Panc1 (cell line): ENCODE measurements at regions not wholly inside any gene's neighbourhood (a gene's known extent, or its start where the extent isn't known, plus 50 kb on each side); places are given as distances from the start of the nearest gene placed in this dataset.

Experiments
- ATAC-seq: fragments of 200-7000 bp; cut with Tn5 transposase; 2 replicates; pipeline ENCODE4 v1.9.1; 2020; ENCODE audit warnings: mild to moderate bottlenecking, moderate library complexity
- BruUV-seq: library from RNA; stranded (reverse); fragments of 400-500 nt; replicated peaks from 2 replicates; lab custom pipeline; 2021; lab: Mats Ljungman, UMichigan
- CTCF ChIA-PET: fragments of 300-600 bp; sonication (Branson Sonifier 250); formaldehyde crosslinking; loops from one replicate; lab custom pipeline; 2022; ENCODE audit warnings: antibody characterized with exemption; lab: Charles Lee
- POLR2A ChIA-PET: fragments of 300-600 bp; sonication (Branson Sonifier 250); formaldehyde crosslinking; loops from one replicate; lab custom pipeline; 2022; ENCODE audit warnings: antibody characterized with exemption; lab: Charles Lee
- DNase-seq: peaks from one replicate; pipeline ENCODE4 v3.0.0-alpha.2; 2010; ENCODE audit warnings: low read depth, low spot score
- H3K27ac ChIP-seq: 2 replicates; pipeline ENCODE4 v1.5.1; 2011; ENCODE audit warnings: mild to moderate bottlenecking, low read length, inconsistent platforms
- H3K27me3 ChIP-seq: fragments of 200-500 bp; sonication (Bioruptor generic); 2 replicates; pipeline ENCODE4 v1.6.0; 2014; ENCODE audit warnings: low read length, inconsistent platforms; ENCODE audit not compliant: control insufficient read depth, insufficient read depth
- H3K36me3 ChIP-seq: fragments of 200-500 bp; sonication (Bioruptor generic); 2 replicates; pipeline ENCODE4 v1.5.1; 2014; ENCODE audit warnings: inconsistent platforms, mild to moderate bottlenecking, low read length, moderate library complexity; ENCODE audit not compliant: control insufficient read depth, insufficient read depth
- H3K4me1 ChIP-seq: 2 replicates; pipeline ENCODE4 v1.5.1; 2011; ENCODE audit warnings: inconsistent platforms, mild to moderate bottlenecking, low read length, moderate library complexity; ENCODE audit not compliant: control insufficient read depth, insufficient read depth
- H3K4me3 ChIP-seq, 2 experiments: 2 replicates each; pipeline ENCODE4 v1.5.1; 2011 to 2012; ENCODE audit warnings: low read depth in 2 of 2, low read length in 2 of 2, mild to moderate bottlenecking in 2 of 2, inconsistent platforms in 1 of 2, moderate library complexity in 1 of 2
- H3K9me3 ChIP-seq: fragments of 200-500 bp; sonication (Bioruptor generic); 2 replicates; pipeline ENCODE4 v1.5.1; 2014; ENCODE audit warnings: low read depth, mild to moderate bottlenecking, inconsistent platforms, low read length, moderate library complexity; ENCODE audit not compliant: control insufficient read depth, insufficient read depth
- CTCF ChIP-seq: fragments of 450-650 bp; IDR thresholded peaks from 2 replicates; pipeline ENCODE4 v1.5.1; 2017; ENCODE audit warnings: mild to moderate bottlenecking
- POLR2AphosphoS5 ChIP-seq: IDR thresholded peaks from 2 replicates; pipeline ENCODE4 v1.6.1; 2012; ENCODE audit warnings: mild to moderate bottlenecking, low read depth, low read length, moderate library complexity
- REST ChIP-seq, 2 experiments: IDR thresholded peaks; 2 replicates each; pipeline ENCODE4 v1.6.1; 2011 to 2012; ENCODE audit warnings: low read depth in 2 of 2, control low read depth in 1 of 2, low read length in 1 of 2, mild to moderate bottlenecking in 1 of 2, moderate library complexity in 1 of 2; ENCODE audit not compliant: insufficient read depth in 1 of 2
- SIN3A ChIP-seq: IDR thresholded peaks from 2 replicates; pipeline ENCODE4 v1.6.1; 2012; ENCODE audit warnings: low read depth, mild to moderate bottlenecking, low read length, moderate library complexity, borderline replicate concordance; ENCODE audit not compliant: insufficient read depth
- TCF7L2 ChIP-seq: IDR thresholded peaks from 2 replicates; pipeline ENCODE4 v1.6.1; 2011; ENCODE audit warnings: mild to moderate bottlenecking, low read depth, low read length, inconsistent platforms
- in situ Hi-C: cut with HindIII; loops from 2 replicates; pipeline ENCODE4 v1.10.0; 2016; ENCODE audit warnings: low sequenced_read_pairs, low pct_unique_long_range_greater_than_20kb
- intact Hi-C: fragments of 100-400 bp; cut with micrococcal nuclease; formaldehyde crosslinking; loops from one replicate; pipeline ENCODE4 v1.10.0; 2022; ENCODE audit not compliant: unreplicated experiment

GRCh38 chr3:112765531-112765930, 81.1 kb downstream of the CD200R1L start:
- H3K4me3 ChIP-seq, result no peak overlapping the region
- in situ Hi-C loops, result no loop called here

GRCh38 chr3:112763258-112763657, 83.4 kb downstream of the CD200R1L start:
- intact Hi-C loops, result no loop called here
- in situ Hi-C loops, result no loop called here
- no TSS peak for BruUV-seq
- H3K4me3 ChIP-seq, result no peak overlapping the region
- no peaks in the 10 kb centered on the region for H3K4me1 ChIP-seq
- H3K27ac ChIP-seq, result no peak overlapping the region
- TF ChIP-seq CTCF, result no peak
- TF ChIP-seq SIN3A, result no peak
- TF ChIP-seq REST (IDR thresholded peaks at IDR 0.05; ENCODE audit: insufficient read depth in 1 of 2, low read depth in 2 of 2, low read length in 1 of 2), result no peak
- TF ChIP-seq TCF7L2, result no peak
- TF ChIP-seq POLR2AphosphoS5, result no peak
- ATAC-seq (no peak), DNase-seq (no peak)
- ChIA-PET CTCF (no interaction called here), POLR2A (no interaction called here)
- H3K36me3 ChIP-seq, result no peaks in the 10 kb centered on the region
- no peaks in the 10 kb centered on the region for H3K9me3 ChIP-seq
- no peaks in the 10 kb centered on the region for H3K27me3 ChIP-seq

More at GRCh38 chr3:112765531-112765930, 81.1 kb downstream of the CD200R1L start:
- no TSS peak for BruUV-seq
- ATAC-seq (no peak), DNase-seq (no peak)
- Histone ChIP-seq H3K36me3 (no peaks in the 10 kb centered on the region), H3K27ac (no peak overlapping the region), H3K9me3 (no peaks in the 10 kb centered on the region), H3K4me1 (no peaks in the 10 kb centered on the region), H3K27me3 (no peaks in the 10 kb centered on the region)
- CTCF ChIA-PET, result no interaction called here
- intact Hi-C loops, result no loop called here
- POLR2A ChIA-PET, result interaction anchor here (0.7 kb wide), 1 partner anchor 17 kb away, joined by 3 read pairs; no protein-coding TSS in a partner anchor
- TF ChIP-seq CTCF, result no peak
- no peak for TF ChIP-seq TCF7L2
- no peak for TF ChIP-seq REST (IDR thresholded peaks at IDR 0.05; ENCODE audit: insufficient read depth in 1 of 2, low read depth in 2 of 2, low read length in 1 of 2)
- no peak for TF ChIP-seq SIN3A
- no peak for TF ChIP-seq POLR2AphosphoS5
